HG03571 (cell line): ENCODE measurements at regions not wholly inside any gene's neighbourhood (a gene's known extent, or its start where the extent isn't known, plus 50 kb on each side); places are given as distances from the start of the nearest gene placed in this dataset.

ENCODE experiments used
- ATAC-seq: cut with Tn5 transposase; IDR thresholded peaks from one replicate; pipeline ENCODE4 v1.9.1; 2021; ENCODE audit not compliant: unreplicated experiment

DNA sequence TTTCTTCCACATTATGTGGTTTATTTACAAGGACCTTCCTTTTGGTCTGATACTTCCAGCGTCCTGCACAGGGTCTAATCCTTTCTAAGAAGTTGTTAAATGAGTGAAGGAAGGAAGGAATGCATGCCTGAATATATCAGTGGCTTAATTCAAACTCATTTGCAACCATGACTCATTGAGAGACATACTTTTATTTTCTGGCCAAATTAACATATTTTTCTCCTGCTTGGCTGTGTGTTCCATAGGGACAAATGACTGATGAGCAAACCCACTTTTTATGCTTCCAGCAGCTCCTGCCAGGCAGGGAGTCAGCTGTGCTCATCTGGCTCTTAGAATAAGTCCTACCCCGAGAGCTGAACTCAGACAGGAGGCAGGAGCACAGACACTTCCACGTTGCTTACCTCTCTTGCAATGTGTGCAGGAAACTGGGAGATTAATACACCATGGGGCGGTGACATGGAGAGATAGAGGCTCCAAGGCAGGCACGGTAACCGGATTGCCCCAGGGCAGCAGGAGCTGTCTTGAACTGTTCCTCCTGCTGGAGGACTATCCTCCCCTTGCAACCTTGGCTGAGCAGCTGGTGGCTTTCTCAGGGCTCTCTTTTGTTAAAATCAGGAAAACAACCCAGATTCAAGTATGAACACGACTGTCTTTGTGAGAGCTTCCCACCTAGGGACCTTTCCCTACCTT, 667.5 kb upstream of the HS6ST1 start:
- ATAC-seq: no peak

DNA sequence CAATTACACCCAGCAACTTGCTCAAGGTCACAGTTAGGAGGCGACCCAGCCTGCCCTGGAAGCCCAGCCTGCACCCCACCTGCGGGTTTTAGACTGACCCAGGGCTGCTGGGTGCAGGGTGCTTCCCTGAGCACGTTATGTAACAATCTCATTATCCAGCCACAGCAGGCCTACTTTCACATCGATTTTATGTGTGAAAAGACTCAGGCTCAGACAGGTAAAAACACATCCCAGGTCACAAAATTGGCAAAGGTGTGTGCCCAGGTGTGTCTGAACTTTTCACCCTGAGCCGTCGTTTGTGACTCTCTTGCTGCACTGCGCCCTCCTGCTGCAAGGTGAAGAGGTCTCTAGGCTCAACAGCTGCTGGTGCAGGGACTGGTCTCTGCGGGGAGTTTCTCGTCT, 668.2 kb upstream of the HS6ST1 start:
- ATAC-seq: no peak

DNA sequence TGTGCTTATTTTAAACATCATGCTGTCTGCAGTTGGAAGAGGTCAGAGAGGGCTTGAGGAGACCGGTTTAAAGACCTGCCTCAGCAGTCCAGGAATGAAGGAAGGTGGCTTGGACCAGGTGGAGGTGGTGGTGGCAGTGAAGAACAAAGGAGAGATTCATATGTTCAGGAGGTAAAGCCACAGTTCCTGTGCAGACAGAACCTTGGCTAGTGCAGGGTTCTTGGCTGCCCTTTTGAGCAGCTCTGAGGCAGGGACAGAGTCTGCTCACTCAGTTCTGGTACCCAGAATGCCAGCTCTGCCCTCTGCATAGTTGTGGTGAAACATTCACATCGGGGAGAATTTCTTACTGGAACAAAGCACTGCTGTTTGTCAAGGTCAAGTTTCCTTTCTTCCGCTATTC, 669.7 kb upstream of the HS6ST1 start:
- no peak for ATAC-seq

DNA sequence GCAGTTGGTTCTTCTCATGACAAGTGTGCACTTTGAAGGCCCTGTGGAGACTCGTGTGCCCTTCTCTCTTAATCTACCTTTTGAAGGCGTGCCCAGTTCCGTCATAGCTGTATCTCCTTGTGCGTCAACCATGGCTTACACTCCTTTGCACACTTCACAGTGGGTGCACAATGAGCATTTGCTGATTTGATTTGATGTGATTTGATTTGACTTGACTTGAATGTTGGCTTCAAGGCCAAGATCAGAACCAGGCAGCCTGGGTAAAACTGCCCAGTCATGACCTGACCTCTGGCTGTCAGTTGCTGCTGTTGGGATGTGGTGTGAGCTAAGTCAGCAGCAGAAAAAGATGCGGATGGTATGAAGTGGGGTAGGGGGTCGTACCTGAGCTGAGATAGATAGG, 670.3 kb upstream of the HS6ST1 start:
- no peak for ATAC-seq

DNA sequence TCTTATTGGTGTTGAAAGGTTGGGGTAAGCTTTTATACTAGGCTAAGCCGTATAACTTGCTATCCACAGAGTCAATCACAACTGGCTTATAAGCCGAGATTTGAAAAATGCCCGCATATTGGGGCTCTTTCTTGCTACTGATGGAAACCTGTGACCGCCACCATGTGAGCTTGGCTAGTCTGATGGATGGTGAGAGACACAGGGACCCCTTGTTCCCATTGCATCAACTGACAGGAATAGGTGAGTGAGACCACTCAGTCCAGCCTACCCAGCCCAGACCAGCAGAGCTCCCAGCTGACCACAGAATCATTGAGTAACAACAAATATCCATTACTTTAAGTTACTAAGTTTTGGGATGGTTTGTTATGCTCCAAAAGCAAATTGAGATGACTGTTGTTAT, 676.4 kb upstream of the HS6ST1 start:
- no peak for ATAC-seq

DNA sequence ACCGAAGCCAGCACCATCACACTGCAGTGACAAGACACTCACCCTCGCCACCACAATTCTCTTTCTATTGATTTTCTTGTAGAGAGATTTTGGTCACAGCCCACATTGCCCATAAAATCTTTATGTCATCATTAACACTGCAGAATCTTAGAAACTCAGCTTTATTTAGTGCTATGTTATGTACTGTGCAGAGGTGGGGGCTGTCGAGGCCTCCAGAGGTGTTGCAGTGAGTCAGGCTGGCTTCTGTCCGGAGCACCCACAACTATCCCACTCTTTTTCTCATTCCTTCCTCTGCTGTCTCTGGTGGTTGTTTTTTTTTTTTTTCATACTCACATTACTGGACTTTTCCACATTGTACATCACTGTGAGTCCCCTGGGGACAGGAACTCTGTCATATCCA, 677.4 kb upstream of the HS6ST1 start:
- ATAC-seq: no peak

DNA sequence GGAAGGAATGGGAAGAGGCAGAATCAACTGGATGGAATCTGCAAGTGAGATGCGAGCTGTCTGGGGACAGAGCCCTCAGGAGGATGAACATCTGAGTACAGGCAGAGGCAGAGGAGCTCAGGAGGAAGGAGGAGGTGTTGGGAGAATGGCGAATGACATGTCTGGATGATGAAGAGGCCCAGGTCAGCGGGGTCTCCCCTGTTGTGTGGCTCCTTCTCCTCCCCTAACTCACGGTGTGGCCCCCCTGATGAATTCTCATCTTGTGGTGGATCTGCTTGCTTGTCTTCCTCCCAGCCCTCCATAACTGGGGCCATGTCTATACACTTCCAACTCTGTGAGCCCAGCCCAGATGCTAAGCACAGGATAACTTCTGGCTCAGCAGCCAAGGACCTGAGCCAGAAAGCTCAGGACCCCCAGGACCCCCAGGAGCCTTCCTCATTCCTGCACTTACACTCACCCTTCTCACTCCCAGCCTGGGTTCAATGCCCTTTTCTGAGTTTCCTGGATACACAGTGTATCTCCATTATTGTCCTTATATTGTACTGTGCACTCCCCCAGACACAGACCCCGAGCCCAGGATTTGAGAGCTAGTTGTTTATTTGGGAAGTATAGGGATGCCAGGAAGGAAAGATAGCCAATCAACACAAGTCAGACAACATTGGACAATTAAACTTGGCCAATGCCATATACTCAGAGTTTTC, 678.6 kb upstream of the HS6ST1 start:
- ATAC-seq: no peak

DNA sequence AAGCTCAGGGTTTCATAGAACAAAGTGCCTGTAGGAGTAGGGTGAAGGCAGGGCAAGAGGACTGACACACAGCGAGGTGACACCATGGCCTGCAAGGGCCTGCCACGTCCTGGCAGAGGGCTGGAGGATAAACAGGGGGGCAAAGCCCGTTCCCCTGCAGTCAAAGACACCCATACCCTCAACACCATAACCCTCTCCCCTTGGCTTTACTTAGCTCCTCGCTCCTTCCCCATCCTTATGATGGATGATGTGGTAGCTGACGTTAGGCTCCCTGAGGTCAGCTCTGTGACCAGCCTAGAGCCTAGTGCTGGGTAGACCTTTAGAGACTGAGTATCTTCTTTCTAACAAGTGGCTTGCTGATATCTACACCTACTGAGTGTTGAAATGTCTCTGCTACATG, 683.3 kb upstream of the HS6ST1 start:
- ATAC-seq: no peak

DNA sequence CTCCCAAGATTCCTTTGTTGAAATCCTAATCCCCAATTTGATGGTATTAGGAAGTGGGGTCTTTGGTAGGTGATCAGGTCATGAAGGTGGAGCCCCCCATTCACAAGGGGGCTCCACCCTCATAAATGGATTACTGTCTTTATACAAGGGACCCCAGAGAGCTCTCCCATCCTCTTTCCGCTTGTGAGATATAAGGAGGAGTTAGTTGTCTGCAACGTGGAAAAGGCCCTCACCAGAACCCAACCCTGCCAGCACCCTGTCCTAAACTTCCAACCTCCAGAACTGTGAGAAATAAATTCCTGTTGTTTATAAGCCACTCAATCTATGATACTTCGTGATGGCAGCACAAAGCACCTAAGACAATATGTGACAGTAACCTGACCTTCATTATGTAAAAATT, 684.1 kb upstream of the HS6ST1 start:
- ATAC-seq: no peak

DNA sequence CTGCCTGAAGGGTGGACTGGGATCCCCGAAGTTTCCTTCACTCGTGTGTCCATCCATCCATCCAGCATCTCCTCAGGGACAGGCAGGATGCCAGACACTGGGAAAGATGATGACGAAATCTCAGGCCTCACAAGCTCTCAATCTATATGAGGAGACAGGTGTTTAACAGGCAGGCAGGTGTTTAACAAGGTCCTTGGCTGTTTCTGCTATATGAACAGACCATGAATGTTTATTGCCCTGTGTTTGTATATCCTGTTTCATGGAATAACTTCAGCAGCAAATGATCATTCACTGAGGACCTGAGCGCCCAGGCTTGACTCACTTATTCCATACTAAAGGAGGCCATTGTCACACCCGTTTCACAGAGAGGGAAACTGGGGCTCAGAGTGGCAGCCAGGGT, 685.8 kb upstream of the HS6ST1 start:
- no peak for ATAC-seq

DNA sequence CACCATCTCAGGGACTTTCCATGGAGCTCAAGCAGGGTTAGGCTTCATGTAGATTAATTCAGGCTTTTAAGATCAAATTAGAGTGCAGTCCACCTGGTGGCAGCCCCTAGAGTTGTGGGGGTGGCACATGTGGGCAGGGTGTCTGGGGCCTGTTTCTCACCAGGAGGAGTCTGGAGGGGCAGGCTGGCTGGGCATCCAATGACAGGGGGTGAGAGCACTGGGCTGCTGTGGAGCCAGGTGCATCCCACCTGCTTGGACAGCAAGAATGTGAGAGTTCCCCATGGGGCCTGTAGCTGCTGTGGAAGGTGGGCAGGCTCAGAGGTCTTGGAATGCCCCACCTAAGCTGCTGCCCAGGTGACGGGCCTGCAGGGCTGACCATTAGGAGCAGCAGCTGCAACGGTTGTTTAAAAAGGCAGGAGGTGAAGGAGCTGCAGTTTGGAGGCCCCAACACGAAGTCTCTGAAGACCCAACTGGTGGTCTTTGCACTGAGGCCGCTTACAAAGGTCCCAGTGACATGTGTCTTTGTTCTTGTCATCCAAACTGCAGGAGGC, 686.3 kb upstream of the HS6ST1 start:
- no peak for ATAC-seq

DNA sequence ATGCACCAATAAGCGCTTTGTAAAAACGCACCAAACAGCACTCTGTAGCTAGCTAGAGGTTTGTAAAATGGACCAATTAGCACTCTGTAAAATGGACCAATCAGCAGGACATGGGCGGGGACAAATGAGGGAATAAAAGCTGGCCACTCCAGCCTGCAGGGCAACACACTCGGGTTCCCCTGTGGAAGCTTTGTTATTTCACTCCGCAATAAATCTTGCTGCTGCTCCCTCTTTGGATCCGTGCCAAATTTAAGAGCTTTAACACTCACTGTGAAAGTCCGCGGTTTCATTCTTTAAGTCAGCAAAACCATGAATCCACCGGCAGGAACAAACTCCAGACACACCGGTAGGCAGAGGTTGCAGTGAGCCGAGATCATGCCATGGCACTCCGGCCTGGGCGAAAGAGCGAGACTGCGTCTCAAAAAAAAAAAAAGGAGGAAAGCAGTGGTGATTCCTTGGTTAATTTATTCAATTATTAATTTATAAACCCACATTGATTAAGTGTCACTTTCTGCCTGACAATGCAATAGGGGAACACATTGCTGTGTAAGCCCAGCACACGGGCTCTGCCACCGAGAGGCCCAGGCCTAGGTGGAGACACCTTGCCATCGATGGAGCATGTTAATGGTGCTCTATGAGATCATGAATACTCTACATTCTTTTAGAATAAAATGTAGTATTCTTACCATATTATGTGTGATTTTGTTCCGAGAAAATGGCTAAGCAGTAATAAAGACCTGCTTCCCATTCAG, 687.6 kb upstream of the HS6ST1 start:
- ATAC-seq: no peak

DNA sequence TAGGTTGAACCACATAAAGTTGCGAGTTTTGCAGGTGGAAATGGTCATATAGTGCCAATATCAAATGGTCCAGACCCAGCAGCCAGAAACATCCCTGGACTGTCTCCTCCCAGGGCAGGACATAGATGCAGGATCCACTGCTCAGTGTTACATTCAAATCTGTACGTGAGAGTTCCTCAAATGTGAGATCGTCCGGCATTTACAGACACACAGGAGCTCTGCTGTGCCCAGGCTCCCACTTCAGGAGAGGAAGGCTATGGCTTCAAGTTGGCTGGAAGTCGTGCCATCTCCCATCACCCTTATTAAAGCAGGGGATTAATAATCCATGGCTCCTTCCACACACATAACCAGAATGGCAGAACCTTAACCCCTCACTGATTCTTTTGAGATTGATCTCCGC, 688.2 kb upstream of the HS6ST1 start:
- ATAC-seq: no peak

DNA sequence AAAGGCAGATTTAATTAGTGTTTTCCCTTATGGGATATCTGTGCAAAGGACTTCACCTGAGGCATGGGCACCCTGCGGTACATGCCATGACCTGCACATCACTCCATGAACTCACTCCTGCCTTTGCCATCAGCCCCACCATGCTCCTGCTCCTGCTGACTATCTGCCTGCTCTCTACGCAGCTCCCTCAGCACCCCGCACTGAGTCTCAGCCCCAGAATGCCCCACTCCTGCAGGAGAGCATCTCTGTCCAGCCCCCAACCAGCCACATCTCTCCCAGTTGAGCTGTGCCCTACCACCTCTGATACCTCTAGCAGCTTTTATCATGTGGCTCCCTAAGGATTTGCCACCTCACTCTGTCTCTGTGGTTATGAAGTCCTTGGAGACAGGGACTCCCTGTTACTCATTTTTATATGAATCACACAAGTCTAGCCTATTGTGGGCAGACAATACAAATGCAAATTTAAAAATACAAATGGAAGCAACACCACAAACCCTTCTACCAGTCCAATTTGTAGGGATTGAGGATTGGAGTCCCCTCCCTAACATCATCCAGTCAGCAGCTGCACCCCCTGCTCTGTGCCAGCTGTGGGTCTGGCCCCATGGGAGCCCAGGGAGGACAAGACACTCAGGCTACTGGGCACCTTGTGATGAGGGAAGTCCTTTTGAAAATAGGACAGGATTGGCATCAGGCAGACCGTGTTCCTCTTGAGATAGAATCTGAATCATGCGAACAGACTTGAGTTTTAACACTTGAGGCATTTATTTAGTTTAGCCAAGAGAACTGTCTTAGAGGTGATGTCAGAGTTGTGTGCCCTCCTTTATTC, 689.6 kb upstream of the HS6ST1 start:
- no peak for ATAC-seq

DNA sequence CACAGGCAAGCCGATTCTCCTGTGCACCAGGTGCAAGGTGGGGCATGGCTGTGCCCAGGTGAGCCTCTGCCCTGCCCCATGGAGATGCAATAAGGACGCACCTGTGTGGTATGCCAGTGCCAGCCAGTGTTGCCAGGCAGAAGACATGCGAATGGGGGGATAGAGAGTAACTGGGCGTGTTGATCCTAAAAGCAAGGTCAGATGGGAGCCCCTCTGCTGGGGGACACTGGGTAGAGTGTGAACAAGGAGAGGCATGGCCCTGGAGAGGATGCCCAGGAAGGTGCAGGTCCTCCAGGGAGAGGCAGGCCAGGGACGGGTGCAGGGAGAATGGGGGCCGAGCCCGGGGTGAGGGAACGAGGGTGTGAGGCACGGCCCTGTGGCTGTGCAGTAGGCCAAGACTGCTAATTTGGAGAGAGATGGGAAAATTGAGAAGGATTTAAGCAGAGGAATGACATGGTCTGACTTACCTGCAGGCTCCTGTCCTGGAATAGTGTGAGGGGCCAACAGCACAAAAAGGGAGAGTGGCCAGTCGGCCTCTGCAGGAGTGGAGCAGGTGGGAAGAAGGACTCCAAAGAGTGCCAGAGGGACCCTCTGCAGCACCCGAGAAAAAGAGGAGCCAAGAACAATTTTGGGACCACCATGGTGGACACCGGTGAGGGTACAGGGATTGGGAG, 690.4 kb upstream of the HS6ST1 start:
- ATAC-seq: no peak

DNA sequence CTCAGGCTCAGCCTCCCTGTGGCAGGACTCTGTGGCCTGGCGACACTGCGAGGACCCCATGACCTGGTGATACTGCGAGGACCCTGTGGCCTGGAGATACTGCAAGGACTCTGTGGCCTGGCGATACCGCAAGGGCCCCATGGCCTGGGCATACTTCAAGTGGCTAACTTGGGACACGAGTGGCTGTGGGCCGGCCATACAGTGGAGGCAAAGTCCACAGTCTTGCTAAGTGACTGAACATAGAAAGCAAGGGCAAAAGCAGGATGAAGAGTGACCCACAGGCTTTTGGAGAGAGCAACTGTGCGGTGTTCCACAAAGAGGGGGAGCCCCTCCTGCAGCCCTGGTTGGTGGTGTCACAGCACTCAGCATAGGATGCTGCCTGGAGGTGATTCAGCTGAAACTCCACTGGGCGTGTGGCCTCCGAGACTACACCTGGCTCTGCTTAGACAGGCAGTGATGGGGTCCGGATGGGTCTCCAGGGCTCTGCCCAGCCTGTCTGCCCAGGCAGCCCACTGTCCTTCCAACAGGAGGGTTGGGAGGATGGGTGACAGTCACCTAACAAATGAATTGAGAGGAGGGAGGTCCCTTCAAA, 691.0 kb upstream of the HS6ST1 start:
- no peak for ATAC-seq

DNA sequence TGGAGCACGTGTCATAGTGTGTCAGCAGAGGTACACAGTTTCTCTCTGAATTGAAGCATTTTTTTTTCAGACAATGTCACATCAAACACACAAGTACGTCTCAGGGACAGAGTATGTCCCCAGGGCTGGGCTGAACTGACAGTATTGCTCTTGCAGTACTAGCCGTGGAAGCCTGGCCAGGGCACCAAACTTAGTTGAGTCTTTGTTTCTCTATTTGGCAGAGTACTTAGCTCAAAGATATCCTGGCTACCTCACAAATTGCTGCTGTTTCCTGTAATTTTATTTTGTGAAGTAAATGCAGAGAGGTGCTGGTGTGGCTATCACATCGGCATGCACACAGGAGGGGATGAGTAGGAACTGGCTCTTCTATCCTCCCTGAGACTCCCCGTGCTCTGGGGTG, 691.6 kb upstream of the HS6ST1 start:
- no peak for ATAC-seq

DNA sequence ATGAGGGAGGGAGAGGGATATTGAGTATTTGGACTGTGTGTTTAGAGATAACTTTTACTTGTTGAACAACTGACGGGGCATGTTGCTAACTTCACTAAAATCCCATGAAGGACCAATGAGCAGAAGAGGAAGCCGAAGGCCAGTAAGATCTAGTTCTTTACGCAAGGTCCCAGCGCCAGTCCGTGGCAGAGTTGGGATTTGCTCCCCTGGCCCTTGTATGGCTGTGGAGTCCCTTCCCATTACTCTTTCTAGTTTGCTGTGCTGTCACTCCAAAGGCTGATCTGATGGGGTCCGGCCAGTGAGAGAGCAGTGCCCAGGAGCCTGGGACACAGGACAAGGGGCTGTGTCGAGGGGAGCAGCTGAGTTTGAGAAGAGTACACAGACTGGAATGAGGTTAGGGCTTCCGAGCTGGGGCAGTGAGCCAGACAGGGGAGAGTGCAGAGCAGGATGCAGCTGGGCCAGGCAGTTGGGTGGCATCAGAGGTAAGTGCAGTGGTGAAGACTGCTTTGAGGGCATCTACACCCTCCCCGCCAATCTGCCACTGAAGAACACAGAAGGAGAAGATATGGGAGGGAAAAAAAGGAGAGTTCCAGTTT, 692.9 kb upstream of the HS6ST1 start:
- no peak for ATAC-seq

DNA sequence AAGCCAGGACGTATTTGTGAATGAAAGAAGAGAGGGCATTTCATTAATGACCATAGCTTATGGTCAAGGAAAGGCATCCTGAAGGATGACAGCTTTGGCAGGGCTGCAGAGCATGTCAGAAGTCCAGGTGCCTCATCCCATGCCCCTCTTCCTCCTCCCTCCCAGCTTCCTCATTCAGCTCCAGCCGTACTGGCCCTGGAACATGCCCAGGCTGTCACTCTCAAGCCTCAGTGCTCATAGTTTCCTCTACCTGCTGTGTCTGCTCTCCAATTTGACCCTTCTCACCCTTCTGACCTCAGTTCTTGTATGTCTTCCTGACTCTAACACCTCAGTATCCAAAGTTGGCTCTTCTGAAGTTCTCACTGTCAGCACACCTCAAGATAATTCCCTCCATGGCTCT, 695.8 kb upstream of the HS6ST1 start:
- no peak for ATAC-seq
